Prostate gland (tissue), 2 donors: ENCODE measurements at regions not wholly inside any gene's neighbourhood (a gene's known extent, or its start where the extent isn't known, plus 50 kb on each side); places are given as distances from the start of the nearest gene placed in this dataset.

ENCODE experiments used
- CTCF ChIP-seq, 4 experiments: fragments of 200-600 bp in 2 of 4; fragments of 450-650 bp in 2 of 4; sonication (generic) in 2 of 4; IDR thresholded peaks; 1 replicate in 3 of 4; 2 replicates in 1 of 4; pipeline ENCODE4 v1.5.1; 2016 to 2019; ENCODE audit warnings: antibody characterized with exemption in 4 of 4, mild to moderate bottlenecking in 2 of 4, moderate library complexity in 2 of 4
- POLR2A ChIP-seq: fragments of 450-650 bp; IDR thresholded peaks from one replicate; pipeline ENCODE4 v1.6.1; 2016; ENCODE audit warnings: antibody characterized with exemption, mild to moderate bottlenecking
- POLR2AphosphoS5 ChIP-seq: sonication (generic); formaldehyde crosslinking; IDR thresholded peaks from one replicate; pipeline ENCODE4 v1.6.1; 2017; ENCODE audit warnings: antibody characterized with exemption

- TF ChIP-seq CTCF (IDR thresholded peaks at IDR 0.05) (no peak), POLR2A (no peak), POLR2AphosphoS5 (no peak)
These were observed 195.5 kb downstream of the TOX3 start for GRCh38 chr16:52351451-52351850.
